Neural progenitor cell (in vitro differentiated cells): ENCODE measurements at regions not wholly inside any gene's neighbourhood (a gene's known extent, or its start where the extent isn't known, plus 50 kb on each side); places are given as distances from the start of the nearest gene placed in this dataset.

ENCODE experiments used
- DNase-seq: peaks from one replicate; pipeline ENCODE4 v3.0.0-alpha.2; 2016; ENCODE audit warnings: low spot score
- H2AFZ ChIP-seq: fragments of 200-600 bp; sonication (generic); replicated peaks from 2 replicates; pipeline ENCODE4 v1.6.1; 2016; ENCODE audit warnings: antibody characterized with exemption
- H3F3A ChIP-seq: fragments of 200-600 bp; sonication (generic); 2 replicates; pipeline ENCODE4 v1.6.1; 2016; ENCODE audit warnings: antibody characterized with exemption, low read depth
- H3K27ac ChIP-seq: fragments of 200-600 bp; sonication (generic); 2 replicates; pipeline ENCODE4 v1.5.1; 2016; ENCODE audit warnings: mild to moderate bottlenecking
- H3K27me3 ChIP-seq: fragments of 200-600 bp; sonication (generic); 2 replicates; pipeline ENCODE4 v1.6.1; 2016; ENCODE audit warnings: mild to moderate bottlenecking, moderate library complexity
- H3K36me3 ChIP-seq: fragments of 200-600 bp; sonication (generic); 2 replicates; pipeline ENCODE4 v1.5.1; 2016
- H3K4me1 ChIP-seq: fragments of 200-600 bp; sonication (generic); 2 replicates; pipeline ENCODE4 v1.6.1; 2016; ENCODE audit warnings: mixed run types
- H3K4me2 ChIP-seq: fragments of 200-600 bp; sonication (generic); 2 replicates; pipeline ENCODE4 v1.6.1; 2016
- H3K4me3 ChIP-seq: fragments of 200-600 bp; sonication (generic); 2 replicates; pipeline ENCODE4 v1.5.1; 2016
- H3K79me2 ChIP-seq: fragments of 200-600 bp; sonication (generic); 2 replicates; pipeline ENCODE4 v1.6.1; 2016; ENCODE audit warnings: low read depth
- H3K9ac ChIP-seq: fragments of 200-600 bp; sonication (generic); 2 replicates; pipeline ENCODE4 v1.6.1; 2016
- H3K9me3 ChIP-seq: fragments of 200-600 bp; sonication (generic); 2 replicates; pipeline ENCODE4 v1.5.1; 2016; ENCODE audit warnings: low read depth
- H4K20me1 ChIP-seq: fragments of 200-600 bp; sonication (generic); 2 replicates; pipeline ENCODE4 v1.6.1; 2016; ENCODE audit warnings: low read depth
- H3K27ac Mint-ChIP-seq: 3 replicates; pipeline ENCODE4 v1.8.0; 2021; ENCODE audit warnings: mixed read lengths
- H3K27me3 Mint-ChIP-seq: 2 replicates; pipeline ENCODE4 v1.8.0; 2022; ENCODE audit warnings: low read depth, mild to moderate bottlenecking, inconsistent platforms, moderate library complexity, mixed read lengths; ENCODE audit not compliant: insufficient read depth
- H3K36me3 Mint-ChIP-seq: 3 replicates; pipeline ENCODE4 v1.8.0; 2021; ENCODE audit warnings: mixed read lengths
- H3K4me1 Mint-ChIP-seq: 3 replicates; pipeline ENCODE4 v1.8.0; 2021; ENCODE audit warnings: mixed read lengths
- H3K4me3 Mint-ChIP-seq: 3 replicates; pipeline ENCODE4 v1.8.0; 2021; ENCODE audit warnings: mild to moderate bottlenecking, moderate library complexity, mixed read lengths
- H3K9me3 Mint-ChIP-seq: 3 replicates; pipeline ENCODE4 v1.8.0; 2020; ENCODE audit warnings: mixed read lengths
- CTCF ChIP-seq: fragments of 200-600 bp; sonication (generic); IDR thresholded peaks from 2 replicates; pipeline ENCODE4 v1.5.1; 2017; ENCODE audit warnings: antibody characterized with exemption, mild to moderate bottlenecking
- EZH2 ChIP-seq: fragments of 200-600 bp; sonication (generic); IDR thresholded peaks from 2 replicates; pipeline ENCODE4 v1.6.1; 2017; ENCODE audit warnings: antibody characterized with exemption, mild to moderate bottlenecking, moderate library complexity
- EZH2phosphoT487 ChIP-seq: fragments of 200-600 bp; sonication (generic); IDR thresholded peaks from 2 replicates; pipeline ENCODE4 v1.6.1; 2017; ENCODE audit warnings: antibody characterized with exemption

GRCh38 chr7:136336932-136337331, 359.8 kb upstream of the MTPN start:
- H3K9me3 ChIP-seq = no peaks in the 10 kb centered on the region
- no peaks in the 10 kb centered on the region for H3K4me1 ChIP-seq
- H4K20me1 ChIP-seq = no peaks in the 10 kb centered on the region
- no peak for DNase-seq
- Mint-ChIP-seq H3K4me3 (no peak overlapping the region), H3K36me3 (no peaks in the 10 kb centered on the region), H3K4me1 (peaks cover 15% of the 10 kb centered on the region), H3K27me3 (peaks cover 7% of the 10 kb centered on the region), H3K9me3 (no peaks in the 10 kb centered on the region), H3K27ac (no peak overlapping the region)
- no peak overlapping the region for H3K27ac ChIP-seq
- H2AFZ ChIP-seq = no peak overlapping the region
- no peak overlapping the region for H3K4me2 ChIP-seq
- TF ChIP-seq EZH2 = no peak
- no peak for TF ChIP-seq EZH2phosphoT487
- no peak for TF ChIP-seq CTCF
- no peaks in the 10 kb centered on the region for H3F3A ChIP-seq
- H3K79me2 ChIP-seq = no peaks in the 10 kb centered on the region
- no peak overlapping the region for H3K4me3 ChIP-seq
- H3K9ac ChIP-seq = no peak overlapping the region
- H3K27me3 ChIP-seq = no peaks in the 10 kb centered on the region
- H3K36me3 ChIP-seq = no peaks in the 10 kb centered on the region

- peaks cover 15% of the 10 kb centered on the region for H3K4me1 Mint-ChIP-seq
These were observed 356.5 kb upstream of the MTPN start for GRCh38 chr7:136333636-136334035.

GRCh38 chr7:136326045-136326609, 349.0 kb upstream of the MTPN start:
- Histone ChIP-seq H3K79me2 (no peaks in the 10 kb centered on the region), H3K4me3 (no peak overlapping the region), H3K27ac (no peak overlapping the region), H3K27me3 (no peaks in the 10 kb centered on the region), H4K20me1 (no peaks in the 10 kb centered on the region), H3K9ac (no peak overlapping the region), H2AFZ (peak overlapping the region; percentile 0), H3K36me3 (no peaks in the 10 kb centered on the region), H3K4me2 (no peak overlapping the region), H3K9me3 (no peaks in the 10 kb centered on the region), H3K4me1 (no peaks in the 10 kb centered on the region), H3F3A (no peaks in the 10 kb centered on the region)
- no peaks in the 10 kb centered on the region for H3K27me3 Mint-ChIP-seq
- no peak for DNase-seq
- TF ChIP-seq CTCF (no peak), EZH2 (no peak), EZH2phosphoT487 (no peak)
- H3K4me3 Mint-ChIP-seq = no peak overlapping the region
- no peaks in the 10 kb centered on the region for H3K9me3 Mint-ChIP-seq
- H3K4me1 Mint-ChIP-seq = peaks cover 3% of the 10 kb centered on the region
- H3K36me3 Mint-ChIP-seq = no peaks in the 10 kb centered on the region
- no peak overlapping the region for H3K27ac Mint-ChIP-seq

More at GRCh38 chr7:136333636-136334035, 356.5 kb upstream of the MTPN start:
- Histone ChIP-seq H4K20me1 (no peaks in the 10 kb centered on the region), H3K36me3 (no peaks in the 10 kb centered on the region), H3K4me1 (no peaks in the 10 kb centered on the region), H3F3A (no peaks in the 10 kb centered on the region), H3K79me2 (no peaks in the 10 kb centered on the region), H3K4me2 (no peak overlapping the region), H3K9ac (no peak overlapping the region), H3K27ac (no peak overlapping the region), H2AFZ (no peak overlapping the region), H3K4me3 (no peak overlapping the region), H3K27me3 (no peaks in the 10 kb centered on the region), H3K9me3 (no peaks in the 10 kb centered on the region)
- DNase-seq = no peak
- no peaks in the 10 kb centered on the region for H3K36me3 Mint-ChIP-seq
- no peak for TF ChIP-seq EZH2phosphoT487
- no peak for TF ChIP-seq CTCF
- no peak for TF ChIP-seq EZH2
- H3K4me3 Mint-ChIP-seq = no peak overlapping the region
- peak overlapping the region; percentile 7 for H3K27ac Mint-ChIP-seq
- H3K27me3 Mint-ChIP-seq = peaks cover 7% of the 10 kb centered on the region
- no peaks in the 10 kb centered on the region for H3K9me3 Mint-ChIP-seq
